C4-2B (cell line): ENCODE measurements at regions not wholly inside any gene's neighbourhood (a gene's known extent, or its start where the extent isn't known, plus 50 kb on each side); places are given as distances from the start of the nearest gene placed in this dataset.

Experiments used
- CTCF ChIP-seq: fragments of 450-650 bp; conservative IDR thresholded peaks from 2 replicates; pipeline ENCODE4 v1.5.1; 2017; ENCODE audit warnings: mild to moderate bottlenecking
- ZFX ChIP-seq: fragments of 450-650 bp; IDR thresholded peaks from 2 replicates; pipeline ENCODE4 v1.6.1; 2017

GRCh38 chr6:14921170-14921569, 324.7 kb upstream of the JARID2 start:
- TF ChIP-seq CTCF (no peak), ZFX (no peak)
